KMS-11 (cell line): ENCODE measurements at regions not wholly inside any gene's neighbourhood (a gene's known extent, or its start where the extent isn't known, plus 50 kb on each side); places are given as distances from the start of the nearest gene placed in this dataset.

Experiments used
- H2AFZ ChIP-seq: fragments of 200-600 bp; sonication (generic); 2 replicates; pipeline ENCODE4 v1.6.1; 2016; ENCODE audit warnings: antibody characterized with exemption, mixed run types, low read depth
- H3K27ac ChIP-seq: fragments of 200-600 bp; sonication (generic); 2 replicates; pipeline ENCODE4 v1.6.1; 2016; ENCODE audit warnings: mild to moderate bottlenecking, mixed run types
- H3K27me3 ChIP-seq: fragments of 200-600 bp; sonication (generic); 2 replicates; pipeline ENCODE4 v1.6.1; 2017; ENCODE audit warnings: mild to moderate bottlenecking, low read depth, mixed run types, moderate library complexity; ENCODE audit not compliant: insufficient read depth
- H3K36me3 ChIP-seq: fragments of 200-600 bp; sonication (generic); 2 replicates; pipeline ENCODE4 v1.6.1; 2017; ENCODE audit warnings: mild to moderate bottlenecking, mixed run types; ENCODE audit not compliant: insufficient read depth
- H3K4me1 ChIP-seq: fragments of 200-600 bp; sonication (generic); 2 replicates; pipeline ENCODE4 v1.6.1; 2016; ENCODE audit warnings: mild to moderate bottlenecking, low read depth, mixed run types; ENCODE audit not compliant: poor library complexity, severe bottlenecking
- H3K4me2 ChIP-seq: fragments of 200-600 bp; sonication (generic); 2 replicates; pipeline ENCODE4 v1.7.0; 2016; ENCODE audit warnings: mild to moderate bottlenecking, mixed run types
- H3K4me3 ChIP-seq: fragments of 200-600 bp; sonication (generic); IDR thresholded peaks from 2 replicates; pipeline ENCODE4 v1.6.1; 2017; ENCODE audit warnings: low read depth, low read length, mixed read lengths; ENCODE audit not compliant: insufficient read depth
- H3K79me2 ChIP-seq: fragments of 200-600 bp; sonication (generic); 2 replicates; pipeline ENCODE4 v1.6.1; 2016; ENCODE audit warnings: low read depth, mixed run types; ENCODE audit not compliant: insufficient read depth
- H3K9ac ChIP-seq: fragments of 200-600 bp; sonication (generic); 2 replicates; pipeline ENCODE4 v1.6.1; 2016; ENCODE audit warnings: mild to moderate bottlenecking, mixed run types
- H4K20me1 ChIP-seq: fragments of 200-600 bp; sonication (generic); 2 replicates; pipeline ENCODE4 v1.6.1; 2016; ENCODE audit warnings: mild to moderate bottlenecking, mixed run types; ENCODE audit not compliant: insufficient read depth
- TF ChIP-seq, protein P1 (sequence below): fragments of 200-600 bp; sonication (generic); conservative IDR thresholded peaks from 2 replicates; pipeline ENCODE4 v1.6.1; 2017; ENCODE audit warnings: low read depth, mild to moderate bottlenecking, antibody characterized with exemption, low read length, moderate library complexity, mixed read lengths

DNA sequence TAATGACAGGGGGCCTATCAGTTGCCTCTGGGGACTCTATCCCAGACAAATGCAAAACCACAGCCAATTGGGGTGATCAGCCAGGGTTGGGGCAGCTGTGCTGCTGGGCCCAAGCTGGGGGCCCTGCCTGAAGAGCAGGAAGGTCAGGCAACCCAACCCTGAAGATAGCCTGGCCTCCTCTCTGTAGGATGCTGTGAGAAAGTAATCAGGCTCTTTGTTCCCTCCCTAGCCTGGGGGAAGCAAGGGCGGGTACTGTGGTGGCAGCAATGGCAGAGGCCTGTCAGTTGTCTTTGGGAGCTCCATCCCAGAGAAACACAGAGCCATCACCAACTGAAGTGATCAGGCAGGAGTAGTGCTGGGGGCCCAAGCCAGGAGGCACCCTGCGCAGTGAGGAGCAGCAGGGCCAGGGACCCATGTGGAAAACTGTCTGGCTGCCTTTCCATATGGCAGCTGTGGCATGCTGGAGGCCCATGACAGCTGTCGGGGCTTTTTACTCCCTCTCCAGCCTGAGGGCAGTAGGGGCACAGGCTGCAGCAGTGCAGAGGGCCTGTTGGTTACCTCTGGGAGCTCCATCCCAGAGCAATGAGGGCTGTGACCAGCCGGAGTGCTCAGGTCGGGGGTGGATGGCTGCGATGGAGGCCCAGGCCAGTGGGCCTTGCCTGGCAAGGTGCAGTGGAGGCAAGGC is 73.6 kb upstream of the ATP12A start:
- Histone ChIP-seq H3K4me3 (no peak overlapping the region), H3K4me2 (no peak overlapping the region), H3K4me1 (no peaks in the 10 kb centered on the region), H2AFZ (peak overlapping the region; percentile 38), H3K9ac (no peak overlapping the region), H3K27ac (no peak overlapping the region), H3K27me3 (no peaks in the 10 kb centered on the region), H4K20me1 (no peaks in the 10 kb centered on the region), H3K36me3 (no peaks in the 10 kb centered on the region), H3K79me2 (no peaks in the 10 kb centered on the region)
- TF ChIP-seq, protein P1, sequence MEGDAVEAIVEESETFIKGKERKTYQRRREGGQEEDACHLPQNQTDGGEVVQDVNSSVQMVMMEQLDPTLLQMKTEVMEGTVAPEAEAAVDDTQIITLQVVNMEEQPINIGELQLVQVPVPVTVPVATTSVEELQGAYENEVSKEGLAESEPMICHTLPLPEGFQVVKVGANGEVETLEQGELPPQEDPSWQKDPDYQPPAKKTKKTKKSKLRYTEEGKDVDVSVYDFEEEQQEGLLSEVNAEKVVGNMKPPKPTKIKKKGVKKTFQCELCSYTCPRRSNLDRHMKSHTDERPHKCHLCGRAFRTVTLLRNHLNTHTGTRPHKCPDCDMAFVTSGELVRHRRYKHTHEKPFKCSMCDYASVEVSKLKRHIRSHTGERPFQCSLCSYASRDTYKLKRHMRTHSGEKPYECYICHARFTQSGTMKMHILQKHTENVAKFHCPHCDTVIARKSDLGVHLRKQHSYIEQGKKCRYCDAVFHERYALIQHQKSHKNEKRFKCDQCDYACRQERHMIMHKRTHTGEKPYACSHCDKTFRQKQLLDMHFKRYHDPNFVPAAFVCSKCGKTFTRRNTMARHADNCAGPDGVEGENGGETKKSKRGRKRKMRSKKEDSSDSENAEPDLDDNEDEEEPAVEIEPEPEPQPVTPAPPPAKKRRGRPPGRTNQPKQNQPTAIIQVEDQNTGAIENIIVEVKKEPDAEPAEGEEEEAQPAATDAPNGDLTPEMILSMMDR, result no peak

DNA sequence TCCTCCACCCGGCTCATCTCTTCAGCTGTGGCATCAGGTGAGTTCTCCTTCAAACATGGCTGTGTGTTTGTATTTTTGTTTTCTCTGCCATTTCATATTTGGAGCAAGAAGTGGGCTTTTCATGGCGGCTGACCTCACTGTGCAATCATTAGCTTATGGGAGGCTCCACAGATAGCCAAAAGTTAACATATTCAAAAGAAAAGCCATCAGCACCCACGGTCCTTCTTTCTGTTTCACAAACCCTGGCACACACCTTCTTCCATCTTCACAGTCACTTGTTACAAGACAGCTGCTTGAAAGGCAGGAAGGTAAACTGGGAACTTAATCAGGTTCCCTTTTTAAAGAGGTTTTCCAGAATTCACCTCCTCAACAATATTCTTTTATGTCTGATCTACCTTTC is 69.3 kb upstream of the ATP12A start:
- no peak overlapping the region for H3K4me3 ChIP-seq
- TF ChIP-seq, protein P1, result no peak

DNA sequence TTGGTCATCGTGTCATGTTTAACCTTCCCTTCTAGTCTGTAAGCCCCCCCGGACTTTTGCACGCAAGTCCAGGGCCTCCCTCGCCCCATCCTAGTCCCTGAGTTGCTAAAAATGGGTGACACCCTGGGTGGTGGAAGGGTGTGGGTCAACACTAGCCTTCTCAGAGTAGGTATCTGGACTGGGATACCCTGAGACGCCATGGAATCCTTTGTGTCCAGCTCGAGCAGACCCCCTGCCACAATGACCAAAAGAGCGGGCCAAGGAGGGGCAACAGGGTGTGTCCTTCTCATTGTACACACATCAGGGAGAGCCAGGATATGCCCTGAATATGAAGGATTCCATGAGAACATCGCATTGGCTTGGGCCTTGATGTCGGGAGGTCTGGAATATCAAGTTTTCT is 67.5 kb upstream of the ATP12A start:
- Histone ChIP-seq H3K27me3 (no peaks in the 10 kb centered on the region), H4K20me1 (no peaks in the 10 kb centered on the region), H3K4me2 (no peak overlapping the region), H3K4me1 (no peaks in the 10 kb centered on the region), H3K27ac (no peak overlapping the region), H3K4me3 (no peak overlapping the region), H3K79me2 (no peaks in the 10 kb centered on the region), H3K36me3 (no peaks in the 10 kb centered on the region), H3K9ac (no peak overlapping the region), H2AFZ (no peak overlapping the region)
- TF ChIP-seq, protein P1, result no peak

More for the DNA sequence above, 69.3 kb upstream of the ATP12A start:
- no peaks in the 10 kb centered on the region for H3K36me3 ChIP-seq
- no peaks in the 10 kb centered on the region for H3K4me1 ChIP-seq
- H3K9ac ChIP-seq, result no peak overlapping the region
- no peaks in the 10 kb centered on the region for H3K27me3 ChIP-seq
- H3K27ac ChIP-seq, result no peak overlapping the region
- no peaks in the 10 kb centered on the region for H4K20me1 ChIP-seq
- no peak overlapping the region for H3K4me2 ChIP-seq
- H3K79me2 ChIP-seq, result no peaks in the 10 kb centered on the region
- no peak overlapping the region for H2AFZ ChIP-seq

DNA sequence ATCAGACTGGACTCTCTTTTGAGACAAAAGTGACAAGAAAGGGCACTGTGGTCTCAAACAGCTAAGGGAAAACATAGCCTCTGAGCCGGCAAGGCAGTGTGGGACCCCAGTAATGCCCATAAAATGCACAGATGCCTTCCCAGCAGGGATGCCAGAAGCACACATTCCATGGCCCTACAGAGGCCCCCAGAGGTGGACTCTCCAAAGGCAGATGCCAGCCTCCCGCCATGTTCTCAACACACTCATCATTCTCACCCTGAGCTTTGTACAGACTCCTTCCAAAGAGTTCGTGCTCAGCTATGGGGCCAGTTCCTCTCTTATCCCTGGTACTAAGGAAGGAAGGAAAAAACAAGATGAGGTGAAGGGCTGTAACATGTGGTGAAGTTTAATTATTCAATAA is 67.1 kb upstream of the ATP12A start:
- no peaks in the 10 kb centered on the region for H3K79me2 ChIP-seq
- no peaks in the 10 kb centered on the region for H3K4me1 ChIP-seq
- no peaks in the 10 kb centered on the region for H3K36me3 ChIP-seq
- TF ChIP-seq, protein P1, result no peak
- H3K27ac ChIP-seq, result no peak overlapping the region
- no peak overlapping the region for H3K4me3 ChIP-seq
- H3K4me2 ChIP-seq, result no peak overlapping the region
- H3K27me3 ChIP-seq, result no peaks in the 10 kb centered on the region
- H3K9ac ChIP-seq, result no peak overlapping the region
- H2AFZ ChIP-seq, result no peak overlapping the region
- H4K20me1 ChIP-seq, result no peaks in the 10 kb centered on the region
